PFSK-1 (cell line): ENCODE measurements at regions not wholly inside any gene's neighbourhood (a gene's known extent, or its start where the extent isn't known, plus 50 kb on each side); places are given as distances from the start of the nearest gene placed in this dataset.

ENCODE experiments used
- SIN3A ChIP-seq: IDR thresholded peaks from 2 replicates; pipeline ENCODE4 v1.6.1; 2012; ENCODE audit warnings: mild to moderate bottlenecking, low read length, moderate library complexity, borderline replicate concordance; ENCODE audit not compliant: insufficient read depth
- TF ChIP-seq, protein P1 (sequence below), 2 experiments: IDR thresholded peaks; 2 replicates each; pipeline versions ENCODE4 v1.6.1 to v1.8.0; 2011 to 2012; ENCODE audit warnings: low read depth in 2 of 2, low read length in 2 of 2, control low read depth in 1 of 2, inconsistent platforms in 1 of 2, mild to moderate bottlenecking in 1 of 2, moderate library complexity in 1 of 2; ENCODE audit not compliant: insufficient read depth in 1 of 2

DNA sequence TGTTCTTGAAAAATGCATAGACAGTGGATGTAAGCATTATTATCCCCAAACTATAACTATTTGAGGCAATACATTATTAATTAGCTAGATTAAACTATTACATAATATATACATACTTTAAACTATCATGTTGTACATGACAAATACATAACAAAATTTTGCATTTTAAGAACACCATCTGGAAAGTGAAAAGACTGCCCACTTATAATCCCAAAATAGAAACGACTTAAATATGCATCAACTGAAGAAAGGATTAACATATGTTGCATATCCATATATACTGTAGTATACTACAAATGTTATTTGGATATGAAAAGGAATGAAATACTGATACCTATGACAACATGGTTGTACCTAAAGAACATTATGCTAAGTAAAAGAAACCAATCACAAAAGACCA is 700.8 kb upstream of the SPRY2 start:
- no peak for TF ChIP-seq SIN3A
- TF ChIP-seq, protein P1, sequence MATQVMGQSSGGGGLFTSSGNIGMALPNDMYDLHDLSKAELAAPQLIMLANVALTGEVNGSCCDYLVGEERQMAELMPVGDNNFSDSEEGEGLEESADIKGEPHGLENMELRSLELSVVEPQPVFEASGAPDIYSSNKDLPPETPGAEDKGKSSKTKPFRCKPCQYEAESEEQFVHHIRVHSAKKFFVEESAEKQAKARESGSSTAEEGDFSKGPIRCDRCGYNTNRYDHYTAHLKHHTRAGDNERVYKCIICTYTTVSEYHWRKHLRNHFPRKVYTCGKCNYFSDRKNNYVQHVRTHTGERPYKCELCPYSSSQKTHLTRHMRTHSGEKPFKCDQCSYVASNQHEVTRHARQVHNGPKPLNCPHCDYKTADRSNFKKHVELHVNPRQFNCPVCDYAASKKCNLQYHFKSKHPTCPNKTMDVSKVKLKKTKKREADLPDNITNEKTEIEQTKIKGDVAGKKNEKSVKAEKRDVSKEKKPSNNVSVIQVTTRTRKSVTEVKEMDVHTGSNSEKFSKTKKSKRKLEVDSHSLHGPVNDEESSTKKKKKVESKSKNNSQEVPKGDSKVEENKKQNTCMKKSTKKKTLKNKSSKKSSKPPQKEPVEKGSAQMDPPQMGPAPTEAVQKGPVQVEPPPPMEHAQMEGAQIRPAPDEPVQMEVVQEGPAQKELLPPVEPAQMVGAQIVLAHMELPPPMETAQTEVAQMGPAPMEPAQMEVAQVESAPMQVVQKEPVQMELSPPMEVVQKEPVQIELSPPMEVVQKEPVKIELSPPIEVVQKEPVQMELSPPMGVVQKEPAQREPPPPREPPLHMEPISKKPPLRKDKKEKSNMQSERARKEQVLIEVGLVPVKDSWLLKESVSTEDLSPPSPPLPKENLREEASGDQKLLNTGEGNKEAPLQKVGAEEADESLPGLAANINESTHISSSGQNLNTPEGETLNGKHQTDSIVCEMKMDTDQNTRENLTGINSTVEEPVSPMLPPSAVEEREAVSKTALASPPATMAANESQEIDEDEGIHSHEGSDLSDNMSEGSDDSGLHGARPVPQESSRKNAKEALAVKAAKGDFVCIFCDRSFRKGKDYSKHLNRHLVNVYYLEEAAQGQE (IDR thresholded peaks at IDR 0.05; ENCODE audit: insufficient read depth in 1 of 2, low read depth in 2 of 2, low read length in 2 of 2) = no peak
